Body of pancreas (tissue), 4 donors: ENCODE measurements at regions not wholly inside any gene's neighbourhood (a gene's known extent, or its start where the extent isn't known, plus 50 kb on each side); places are given as distances from the start of the nearest gene placed in this dataset.

Experiments used
- CTCF ChIP-seq, 7 experiments: fragments of 450-650 bp in 4 of 7; fragments of 200-600 bp in 3 of 7; sonication (generic) in 3 of 7; IDR thresholded peaks; one replicate each; pipeline ENCODE4 v1.5.1; 2016 to 2019; ENCODE audit warnings: antibody characterized with exemption in 7 of 7
- POLR2A ChIP-seq, 3 donors: fragments of 450-650 bp; IDR thresholded peaks; one replicate each; pipeline ENCODE4 v1.6.1; 2016; ENCODE audit warnings: antibody characterized with exemption in 3 of 3, mild to moderate bottlenecking in 2 of 3

DNA sequence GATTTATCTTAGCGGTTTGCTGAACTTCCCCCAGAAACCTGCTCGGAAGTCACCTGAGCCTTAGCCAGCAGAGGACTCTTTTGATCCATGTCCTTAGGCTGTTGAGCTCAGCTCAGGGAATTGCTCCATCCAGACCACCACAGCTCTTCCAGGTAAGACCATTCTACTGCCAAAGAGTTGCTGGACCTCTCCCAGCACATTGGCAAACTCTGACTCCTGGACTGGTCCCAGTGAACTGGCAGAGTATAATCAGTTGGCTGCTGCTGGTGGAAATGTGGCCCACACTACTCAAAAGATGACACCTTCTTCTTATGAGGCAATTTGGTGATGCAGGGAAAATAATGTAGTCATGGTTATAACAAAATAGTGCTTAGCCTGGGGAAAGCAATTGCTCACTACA, 308.8 kb upstream of the FIGN start:
- no peak for TF ChIP-seq CTCF (IDR thresholded peaks at IDR 0.05)
- no peak for TF ChIP-seq POLR2A (IDR thresholded peaks at IDR 0.05)
